GM18508 (cell line): ENCODE measurements at regions not wholly inside any gene's neighbourhood (a gene's known extent, or its start where the extent isn't known, plus 50 kb on each side); places are given as distances from the start of the nearest gene placed in this dataset.
"Not testable (repeated sequence)": the region's sequence is repeated elsewhere in the genome, so short reads cannot be mapped to it uniquely, and the experiment has no call there.

ENCODE experiments used
- ATAC-seq: cut with Tn5 transposase; IDR thresholded peaks from one replicate; pipeline ENCODE4 v1.9.1; 2021; ENCODE audit warnings: moderate number of reproducible peaks; ENCODE audit not compliant: insufficient read depth, unreplicated experiment

DNA sequence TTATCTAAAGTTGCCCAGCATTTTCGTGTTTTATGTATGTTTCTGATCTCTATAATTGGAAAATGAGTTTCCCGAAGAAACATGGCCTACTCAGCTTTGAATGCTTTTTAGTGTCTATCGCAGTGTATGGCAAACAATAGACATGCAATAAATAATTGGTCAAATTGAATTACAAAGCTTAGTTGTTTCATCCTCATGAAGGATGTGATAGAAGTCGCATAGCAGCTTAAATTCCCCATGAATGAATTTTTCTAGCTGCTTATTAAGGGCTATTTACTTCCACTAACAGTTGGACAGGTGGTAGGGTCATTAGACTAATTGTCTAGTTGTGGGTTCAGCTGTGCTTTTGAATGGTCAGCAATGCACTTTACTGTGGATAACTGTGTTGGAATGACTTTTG is 467.3 kb upstream of the MBL2 start:
- no peak for ATAC-seq

DNA sequence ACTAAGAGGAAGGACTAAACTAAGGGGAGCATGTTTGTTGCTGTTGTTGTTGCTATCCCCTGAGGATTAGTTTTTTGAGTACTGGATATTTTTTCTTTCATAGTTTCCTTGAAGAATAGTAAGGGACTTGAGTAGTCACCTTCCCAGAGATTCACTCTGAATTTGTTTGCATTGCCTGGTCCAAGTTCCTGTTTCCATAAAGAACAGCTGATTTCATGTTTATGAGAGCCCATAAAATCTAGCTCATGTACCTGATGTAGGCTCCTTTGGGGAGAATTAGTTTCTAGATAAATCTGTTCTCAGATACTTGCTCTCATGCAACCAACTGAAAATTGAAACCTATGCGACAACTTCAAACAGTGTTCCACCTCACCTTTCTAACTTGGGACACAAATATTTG is 464.4 kb upstream of the MBL2 start:
- no peak for ATAC-seq

DNA sequence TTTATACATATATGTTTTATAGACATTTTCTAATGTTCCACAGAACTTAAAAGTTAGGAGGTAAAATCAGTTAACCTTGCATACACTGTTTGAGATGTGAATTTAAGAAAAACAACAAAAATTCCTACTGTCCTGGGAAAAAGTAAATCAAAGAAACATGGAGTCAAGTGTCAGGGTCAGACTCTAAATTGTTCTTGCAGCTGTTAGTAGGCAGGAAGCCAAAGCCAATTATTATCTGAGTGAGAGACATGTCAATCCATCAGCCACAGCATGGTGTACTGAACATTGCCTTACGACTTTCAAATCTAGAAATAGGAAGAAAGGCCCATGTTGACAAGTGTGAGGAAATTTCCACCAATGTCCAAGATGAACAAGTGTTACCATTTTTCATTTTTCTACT is 461.2 kb upstream of the MBL2 start:
- ATAC-seq: no peak

DNA sequence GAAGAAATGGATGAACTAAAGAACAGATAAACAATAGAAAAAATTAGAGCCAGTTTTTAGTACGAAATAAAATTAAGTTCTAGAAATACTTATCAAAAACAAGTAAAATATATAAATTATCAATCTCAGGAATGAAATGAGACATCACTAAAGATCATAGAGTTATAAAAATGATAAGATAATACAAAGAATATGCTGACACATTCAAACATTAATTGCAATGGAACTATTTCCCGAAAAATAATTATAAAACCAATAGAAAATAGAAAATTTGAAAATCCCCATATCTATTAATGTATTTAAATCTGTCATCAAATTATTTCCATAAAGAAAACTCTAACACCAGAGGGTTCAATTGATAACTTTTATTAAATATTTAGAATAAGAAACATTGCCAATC is 458.1 kb upstream of the MBL2 start:
- no peak for ATAC-seq

DNA sequence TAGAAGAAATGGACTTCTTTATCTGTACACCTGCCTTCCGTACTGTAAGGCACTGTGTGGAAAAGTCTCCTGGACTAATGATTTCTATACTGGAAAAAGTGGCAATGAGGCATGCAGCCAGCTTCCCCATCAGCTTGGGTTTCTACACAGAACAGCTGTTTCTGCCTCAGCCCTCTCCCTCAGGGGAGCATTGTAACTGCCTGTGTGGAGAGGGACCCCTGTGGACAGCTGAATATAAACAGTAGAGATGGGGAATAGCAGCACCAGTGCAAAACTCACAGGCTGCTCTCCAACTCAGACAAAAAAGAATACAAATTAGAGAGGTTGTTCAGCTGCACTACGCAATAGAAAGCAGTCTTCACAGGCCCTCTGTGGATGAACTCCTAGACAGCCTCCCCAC is 451.3 kb upstream of the MBL2 start:
- ATAC-seq: no peak

DNA sequence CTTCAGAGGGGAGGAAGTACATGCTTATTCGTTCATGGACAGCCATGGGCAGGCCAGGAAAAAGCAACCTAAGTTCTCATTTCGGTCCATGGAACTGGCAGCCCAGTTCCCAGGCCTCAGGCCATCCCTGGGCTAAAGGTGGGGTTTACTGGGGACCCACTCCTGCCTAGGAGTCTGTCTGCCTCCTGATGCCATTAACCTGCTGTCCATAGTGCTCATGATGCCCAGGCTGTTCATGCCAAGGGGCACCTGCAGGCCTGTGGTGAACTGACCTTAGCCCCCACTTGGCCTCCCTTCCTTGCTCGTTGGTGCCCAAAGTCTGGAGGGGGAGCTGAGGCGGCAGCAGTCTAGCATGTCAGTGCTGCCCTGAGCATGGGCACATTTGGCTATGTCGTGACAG is 450.2 kb upstream of the MBL2 start:
- ATAC-seq: no peak

DNA sequence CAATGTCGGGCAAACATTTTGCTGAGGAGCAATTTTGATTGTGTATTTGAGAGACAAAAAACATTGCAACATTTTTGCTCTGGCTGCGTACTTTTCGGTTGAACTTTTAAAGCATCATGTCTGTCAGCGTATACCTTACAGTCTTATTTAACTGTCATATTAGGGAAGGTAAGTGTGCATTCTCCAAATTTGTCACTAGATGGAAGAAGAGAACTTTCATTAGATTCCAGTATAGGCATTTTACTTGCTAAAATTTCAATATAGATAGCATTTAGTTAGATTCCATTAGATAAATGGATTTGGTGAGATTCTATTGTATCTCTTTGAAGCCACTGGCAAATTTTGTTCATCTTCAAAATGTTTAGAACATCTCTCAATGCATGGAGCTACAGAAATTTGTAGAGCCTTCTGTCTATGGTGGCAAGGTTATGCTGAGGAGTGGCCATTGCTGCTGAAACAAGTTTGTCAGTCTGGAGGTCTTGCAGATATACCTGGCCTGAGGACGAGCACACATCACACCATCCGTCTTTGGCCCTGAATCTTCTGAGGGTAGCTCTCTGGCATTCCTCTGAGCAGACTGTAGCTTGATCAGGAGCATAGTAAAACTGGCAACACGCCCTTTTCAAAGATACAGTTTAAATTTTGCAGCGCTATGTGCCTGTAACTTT is 437.5 kb upstream of the MBL2 start:
- no peak for ATAC-seq

DNA sequence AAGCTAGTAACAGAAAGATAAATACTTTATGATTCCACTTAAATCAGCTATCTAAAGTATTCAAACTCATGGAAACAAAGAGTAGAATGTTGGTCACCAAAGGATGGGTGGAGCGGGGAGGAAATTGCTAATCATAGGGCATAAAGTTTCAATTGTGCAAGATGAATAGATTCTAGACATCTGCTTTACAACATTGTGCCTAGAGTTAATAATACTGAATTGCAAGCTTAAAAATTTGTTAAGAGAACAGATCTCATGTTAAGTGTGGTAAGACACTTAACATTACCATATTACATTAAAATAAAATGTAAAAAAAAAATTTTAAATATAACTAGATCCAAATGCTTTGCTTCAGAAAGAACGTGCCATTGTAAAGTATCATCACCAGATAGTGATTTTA is 411.1 kb upstream of the MBL2 start:
- no peak for ATAC-seq

DNA sequence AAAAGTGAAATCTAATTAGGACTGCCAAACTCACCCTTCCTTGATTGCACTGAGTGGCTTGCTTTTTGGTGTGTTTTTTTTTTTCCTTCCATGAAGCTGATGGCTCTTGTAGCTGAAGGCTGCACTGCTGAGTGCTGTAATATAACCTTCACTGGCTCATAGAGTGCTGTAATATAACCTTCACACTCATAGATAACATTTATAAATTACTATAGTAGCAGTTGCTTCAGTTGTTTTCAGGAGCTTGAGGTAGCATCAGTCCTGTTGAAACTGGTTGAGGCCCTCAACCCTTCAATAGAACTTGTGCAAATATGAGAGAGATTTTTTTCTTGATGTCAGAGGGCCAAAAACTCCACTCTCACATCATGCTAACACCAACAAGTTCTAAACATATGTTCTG is 404.9 kb upstream of the MBL2 start:
- no peak for ATAC-seq

DNA sequence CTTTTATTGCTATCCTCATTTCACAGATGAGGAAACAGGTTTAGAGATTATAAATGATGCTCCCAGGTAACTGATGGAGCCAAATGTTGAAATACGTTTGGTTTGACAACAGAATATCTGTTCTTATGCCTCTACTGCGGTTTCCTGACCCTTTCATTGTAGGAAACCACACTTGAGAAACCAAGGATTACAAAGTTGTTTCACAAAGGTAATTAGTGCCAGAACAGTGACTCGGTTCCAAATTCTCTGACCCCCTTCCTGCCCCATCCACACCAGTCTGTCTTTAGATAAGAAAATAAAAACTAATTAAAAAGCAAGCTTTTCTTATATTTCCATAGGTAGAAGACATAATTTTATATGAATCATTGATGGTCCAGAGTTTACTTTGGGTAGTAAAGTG is 393.7 kb upstream of the MBL2 start:
- ATAC-seq: no peak

DNA sequence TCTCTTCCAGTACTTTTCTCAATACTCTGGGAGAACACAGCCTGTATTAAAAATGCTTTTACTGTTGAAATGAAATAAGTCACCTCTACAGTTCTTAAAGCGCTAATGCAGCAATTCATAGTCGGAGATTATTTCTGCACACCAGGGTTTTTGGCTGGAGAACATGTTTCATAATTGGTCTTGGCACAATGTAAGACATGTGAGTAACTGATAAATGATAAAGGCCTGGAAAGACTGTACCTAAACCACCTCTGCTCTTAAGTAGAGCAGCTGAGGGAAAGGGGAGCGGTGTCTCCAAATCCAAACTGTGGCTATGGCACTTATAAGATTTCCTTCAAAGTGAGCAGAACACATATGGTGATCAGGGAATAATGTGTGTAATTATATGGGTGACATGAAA is 390.3 kb upstream of the MBL2 start:
- no peak for ATAC-seq

DNA sequence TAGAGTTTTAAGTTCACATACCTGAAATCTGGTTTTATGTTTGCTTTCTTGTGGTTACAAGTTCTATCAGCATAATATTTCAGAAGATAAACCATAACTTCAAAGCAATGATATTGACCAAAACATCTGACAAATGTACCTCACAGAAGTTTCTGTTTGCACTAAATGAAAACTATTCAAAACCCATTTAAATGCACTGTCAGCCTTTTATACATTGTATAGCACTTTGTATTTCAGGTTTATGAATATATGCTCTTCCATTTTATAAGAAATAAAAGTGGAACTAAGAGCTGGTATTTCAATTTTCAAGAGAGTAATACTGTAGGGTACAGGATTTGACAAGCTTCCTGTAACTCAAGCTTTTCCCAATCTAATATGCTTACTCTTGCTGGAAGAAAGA is 388.6 kb upstream of the MBL2 start:
- no peak for ATAC-seq

DNA sequence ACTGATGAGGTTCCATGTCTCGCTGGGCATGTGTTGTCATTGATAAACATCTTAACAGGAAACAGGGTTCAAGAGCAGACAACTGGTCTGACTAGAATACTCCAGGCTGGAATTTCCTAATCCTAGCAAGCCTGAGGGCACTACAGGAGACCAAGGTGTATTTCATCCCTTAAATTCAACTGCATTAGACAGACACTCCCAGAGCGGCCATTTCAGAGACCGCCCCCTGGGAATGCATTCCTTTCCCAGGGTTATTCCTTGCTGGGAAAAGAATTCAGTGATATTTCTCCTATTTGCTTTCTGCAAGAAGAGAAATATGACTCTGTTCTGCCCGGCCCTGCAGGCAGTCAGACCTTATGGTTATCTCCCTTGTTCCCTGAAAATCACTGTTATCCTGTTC is 383.1 kb upstream of the MBL2 start:
- ATAC-seq: not testable (repeated sequence)

DNA sequence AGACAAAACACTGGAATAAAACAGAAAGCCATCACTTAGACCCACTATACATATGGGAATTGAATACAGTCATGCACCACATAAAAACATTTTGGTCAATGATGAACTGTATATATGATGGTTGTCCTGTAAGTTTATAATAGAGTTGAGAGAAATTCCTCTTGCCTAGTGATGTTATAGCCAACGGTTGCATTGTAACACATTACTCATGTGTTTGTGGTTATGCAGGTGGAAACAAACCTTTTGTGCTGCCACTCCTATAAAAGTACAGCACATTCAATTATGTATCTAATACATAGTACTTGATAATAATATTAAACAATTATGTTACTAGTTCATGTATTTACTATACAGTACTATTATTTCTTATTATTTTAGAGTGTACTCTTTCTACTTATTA is 381.2 kb upstream of the MBL2 start:
- ATAC-seq: no peak

DNA sequence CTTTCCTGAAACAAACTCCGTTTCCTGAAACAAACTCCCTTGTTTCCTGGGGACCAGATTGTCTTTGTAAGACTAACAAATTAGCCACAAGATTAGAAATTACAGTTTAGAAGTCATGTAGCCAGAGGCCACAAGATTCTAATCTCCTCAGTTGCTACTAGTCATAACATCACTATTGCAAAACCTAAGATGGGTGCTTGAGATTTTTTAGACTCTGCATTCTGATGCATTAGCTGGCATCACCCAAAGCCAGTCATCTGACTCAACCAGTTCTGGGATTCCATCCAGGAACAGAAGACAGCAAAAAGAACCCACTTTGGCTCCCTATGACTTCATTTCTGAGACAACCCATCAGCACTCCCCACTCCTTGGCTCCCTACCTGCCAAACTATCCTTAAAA is 367.9 kb upstream of the MBL2 start:
- ATAC-seq: no peak

DNA sequence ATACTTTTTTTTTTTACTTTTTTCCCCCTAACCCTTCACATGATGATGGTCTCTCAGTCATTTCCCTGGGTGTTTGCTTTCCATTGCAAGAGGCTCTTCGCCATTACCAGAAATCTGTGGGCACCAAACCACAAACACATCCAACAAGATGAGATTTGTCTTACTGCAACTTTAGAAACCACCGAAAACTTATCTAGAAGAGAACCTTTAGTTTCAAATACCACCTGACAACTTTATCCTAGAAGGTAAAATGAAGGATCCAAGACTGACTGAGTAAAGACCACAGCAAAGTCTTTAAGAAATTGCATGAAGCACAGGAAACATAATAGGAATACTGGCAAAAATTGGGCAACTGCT is 363.3 kb upstream of the MBL2 start:
- no peak for ATAC-seq

DNA sequence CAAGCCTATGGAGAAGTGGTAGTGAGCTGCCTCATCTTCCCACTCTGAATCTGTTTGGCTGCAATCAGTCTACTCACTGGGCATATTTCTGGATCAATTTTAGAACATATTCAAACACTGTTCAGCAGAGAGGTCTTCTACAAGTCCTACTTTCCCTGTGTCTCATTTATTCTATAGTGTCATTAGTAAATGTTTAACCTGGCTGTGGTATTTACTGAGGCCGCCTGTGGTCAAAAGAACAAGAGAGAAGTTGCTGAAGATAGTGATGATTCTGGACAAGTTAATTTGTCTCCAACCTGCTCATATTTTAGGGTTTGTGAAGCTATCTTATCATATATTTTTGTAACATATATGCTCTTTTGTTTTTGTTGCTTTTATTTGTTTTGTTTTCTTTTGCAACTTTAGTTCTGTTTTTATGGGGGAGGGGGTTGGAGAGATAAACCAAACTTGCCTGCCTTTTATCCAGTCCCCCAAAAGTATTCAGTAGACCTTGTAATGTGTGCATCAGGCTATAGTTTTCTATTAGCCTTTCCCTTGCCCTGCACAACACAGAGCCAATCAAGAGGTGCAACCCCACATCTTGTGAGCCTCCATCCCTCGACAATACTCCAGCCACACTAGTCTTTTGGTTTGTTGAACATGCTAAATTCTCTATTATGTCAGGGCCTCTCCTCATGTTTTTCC is 362.8 kb upstream of the MBL2 start:
- peak; percentile 87 for ATAC-seq

DNA sequence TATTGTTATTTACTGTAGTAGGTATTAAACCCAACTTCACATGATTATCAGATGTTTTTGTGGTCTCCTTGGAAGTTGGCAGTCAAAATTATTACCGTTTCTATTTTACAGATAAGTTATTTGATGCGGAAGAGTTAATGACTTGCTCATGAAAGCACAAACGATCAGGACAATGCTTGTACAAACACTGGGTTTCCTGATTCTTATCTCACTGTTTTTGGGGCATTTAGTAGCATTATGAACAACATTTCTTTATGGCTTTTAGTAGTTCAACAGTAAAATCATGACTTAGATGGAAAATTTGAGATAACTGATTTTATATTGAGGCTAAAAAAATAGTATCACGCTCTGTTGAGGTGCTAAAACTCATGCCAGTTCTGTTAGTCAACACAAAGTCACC is 361.5 kb upstream of the MBL2 start:
- ATAC-seq: no peak

DNA sequence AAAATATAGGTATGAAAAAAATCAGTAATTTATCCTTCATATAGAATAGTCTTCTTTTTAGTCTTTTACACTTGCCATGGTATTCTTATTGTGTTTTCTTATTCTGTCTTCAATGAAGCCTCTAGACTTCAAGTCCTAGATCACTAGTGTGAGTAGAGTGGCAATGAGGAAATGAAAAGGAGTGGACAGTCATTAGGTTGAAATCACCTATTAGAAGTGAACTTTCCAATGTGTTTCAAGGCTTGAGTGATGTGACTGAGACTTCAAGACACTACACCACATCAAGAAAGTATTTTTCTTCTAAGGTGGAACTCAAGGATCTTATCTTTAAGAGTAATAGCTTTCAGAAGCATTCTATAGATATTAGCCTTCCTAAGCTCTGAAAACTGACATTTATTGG is 357.8 kb upstream of the MBL2 start:
- ATAC-seq: no peak

DNA sequence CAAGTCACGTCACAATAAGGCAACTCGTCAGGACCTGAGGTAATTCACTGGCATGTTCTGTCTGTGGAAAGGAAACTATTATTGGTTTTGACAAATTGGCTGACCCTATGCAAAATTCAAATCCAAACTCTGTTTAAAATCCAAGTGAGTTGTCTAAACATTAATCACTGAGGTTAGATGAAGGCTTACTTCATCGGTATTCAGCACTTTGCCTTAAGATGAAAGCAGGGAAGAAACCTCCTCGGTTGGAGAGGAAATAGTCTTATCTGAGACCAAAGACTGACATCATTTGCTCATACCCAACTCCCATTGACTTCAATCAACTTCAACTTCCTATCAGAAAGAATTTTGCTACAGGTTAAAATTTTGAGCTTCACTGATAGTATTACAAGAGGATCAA is 355.1 kb upstream of the MBL2 start:
- no peak for ATAC-seq

DNA sequence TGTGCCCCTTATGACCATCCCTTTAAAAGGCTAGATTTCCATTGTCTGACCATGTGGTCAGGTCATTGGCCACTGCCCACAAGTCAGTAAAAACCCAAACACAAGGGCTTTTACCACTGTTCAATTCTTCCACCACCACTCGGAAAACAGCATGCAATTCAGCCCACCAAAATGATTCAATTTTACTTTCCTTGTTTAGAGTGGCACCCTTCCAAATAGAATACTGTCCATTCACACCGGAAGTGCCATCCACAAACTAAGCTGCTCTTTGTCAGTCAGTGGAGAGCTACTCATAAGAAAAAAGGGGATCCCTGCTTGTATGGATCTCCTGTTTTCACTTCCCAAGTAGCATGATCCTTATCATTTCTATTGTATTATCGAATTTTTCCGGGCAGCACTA is 350.7 kb upstream of the MBL2 start:
- ATAC-seq: no peak

DNA sequence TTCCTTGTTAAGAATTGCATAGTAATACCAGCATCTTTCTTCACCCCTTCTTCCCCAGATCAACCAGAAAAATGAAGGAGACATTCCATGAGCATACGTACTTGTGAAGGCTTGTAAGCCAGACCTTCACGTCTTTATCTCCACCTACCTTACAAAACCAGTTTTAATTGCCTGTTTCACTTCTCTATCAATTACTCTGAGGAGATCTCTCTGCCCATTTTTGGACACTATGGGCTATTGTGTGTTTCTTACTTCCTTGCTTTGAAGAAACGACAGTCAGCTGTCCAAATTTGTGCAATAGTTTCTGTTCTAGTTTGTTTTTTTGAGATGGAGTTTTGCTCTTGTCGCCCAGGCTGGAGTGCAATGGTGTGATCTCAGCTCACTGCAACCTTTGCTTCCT is 349.7 kb upstream of the MBL2 start:
- ATAC-seq: no peak

DNA sequence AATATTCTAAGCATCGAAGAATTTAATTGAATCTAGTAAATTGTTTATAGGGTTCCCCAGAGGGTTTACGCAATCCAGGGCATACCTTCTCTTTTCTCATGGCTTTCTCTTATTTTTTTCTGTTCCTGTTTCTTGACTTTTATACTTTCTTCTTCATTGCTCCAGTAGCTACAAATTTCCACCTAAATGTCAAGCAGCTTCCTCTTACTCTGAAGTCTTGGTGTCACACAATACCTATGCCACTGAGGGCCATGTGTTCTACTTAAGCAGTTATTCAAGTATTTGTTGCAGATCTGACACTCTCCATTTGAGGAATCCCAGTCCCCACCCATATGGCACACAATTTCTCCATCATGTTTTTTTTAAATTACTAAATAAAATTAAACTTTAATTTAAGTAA is 343.1 kb upstream of the MBL2 start:
- no peak for ATAC-seq
